ENCODE measurements at regions not wholly inside any gene's neighbourhood (a gene's known extent, or its start where the extent isn't known, plus 50 kb on each side); places are given as distances from the start of the nearest gene placed in this dataset.

GRCh38 chr10:31630861-31631567 is 297.6 kb downstream of the ARHGAP12 start:
- no peak for TF ChIP-seq CTCF (IDR thresholded peaks at IDR 0.05; ENCODE audit: insufficient read depth, low read length, poor library complexity, severe bottlenecking)
- no peak for DNase-seq (ENCODE audit: low read depth)
- no peaks in the 10 kb centered on the region for H3K27me3 ChIP-seq (ENCODE audit: control insufficient read depth, insufficient read depth, low read length)
- H3K36me3 ChIP-seq (ENCODE audit: control insufficient read depth, insufficient read depth, low read length), result no peaks in the 10 kb centered on the region
- no peak overlapping the region for H3K4me3 ChIP-seq (ENCODE audit: low read depth, low read length)

GRCh38 chr10:31625566-31625965 is 303.1 kb downstream of the ARHGAP12 start:
- no peaks in the 10 kb centered on the region for H3K36me3 ChIP-seq (ENCODE audit: control insufficient read depth, insufficient read depth, low read length)
- DNase-seq (ENCODE audit: low read depth), result no peak
- no peaks in the 10 kb centered on the region for H3K27me3 ChIP-seq (ENCODE audit: control insufficient read depth, insufficient read depth, low read length)
- no peak for TF ChIP-seq CTCF (IDR thresholded peaks at IDR 0.05; ENCODE audit: insufficient read depth, low read length, poor library complexity, severe bottlenecking)
- no peak overlapping the region for H3K4me3 ChIP-seq (ENCODE audit: low read depth, low read length)

GRCh38 chr10:31624611-31625010 is 304.0 kb downstream of the ARHGAP12 start:
- DNase-seq (ENCODE audit: low read depth), result no peak
- TF ChIP-seq CTCF (IDR thresholded peaks at IDR 0.05; ENCODE audit: insufficient read depth, low read length, poor library complexity, severe bottlenecking), result no peak
- no peak overlapping the region for H3K4me3 ChIP-seq (ENCODE audit: low read depth, low read length)
- H3K36me3 ChIP-seq (ENCODE audit: control insufficient read depth, insufficient read depth, low read length), result no peaks in the 10 kb centered on the region
- no peaks in the 10 kb centered on the region for H3K27me3 ChIP-seq (ENCODE audit: control insufficient read depth, insufficient read depth, low read length)

GRCh38 chr10:31623947-31624346 is 304.7 kb downstream of the ARHGAP12 start:
- TF ChIP-seq CTCF (IDR thresholded peaks at IDR 0.05; ENCODE audit: insufficient read depth, low read length, poor library complexity, severe bottlenecking), result no peak
- no peak overlapping the region for H3K4me3 ChIP-seq (ENCODE audit: low read depth, low read length)
- no peaks in the 10 kb centered on the region for H3K36me3 ChIP-seq (ENCODE audit: control insufficient read depth, insufficient read depth, low read length)
- DNase-seq (ENCODE audit: low read depth), result no peak
- H3K27me3 ChIP-seq (ENCODE audit: control insufficient read depth, insufficient read depth, low read length), result no peaks in the 10 kb centered on the region

GRCh38 chr10:31623466-31623865 is 304.4 kb downstream of the ZEB1 start:
- H3K4me3 ChIP-seq (ENCODE audit: low read depth, low read length), result no peak overlapping the region
- no peak for TF ChIP-seq CTCF (IDR thresholded peaks at IDR 0.05; ENCODE audit: insufficient read depth, low read length, poor library complexity, severe bottlenecking)
- no peak for DNase-seq (ENCODE audit: low read depth)
- no peaks in the 10 kb centered on the region for H3K36me3 ChIP-seq (ENCODE audit: control insufficient read depth, insufficient read depth, low read length)
- H3K27me3 ChIP-seq (ENCODE audit: control insufficient read depth, insufficient read depth, low read length), result no peaks in the 10 kb centered on the region

GRCh38 chr10:31622978-31623377 is 304.0 kb downstream of the ZEB1 start:
- no peaks in the 10 kb centered on the region for H3K27me3 ChIP-seq (ENCODE audit: control insufficient read depth, insufficient read depth, low read length)
- H3K4me3 ChIP-seq (ENCODE audit: low read depth, low read length), result no peak overlapping the region
- TF ChIP-seq CTCF (IDR thresholded peaks at IDR 0.05; ENCODE audit: insufficient read depth, low read length, poor library complexity, severe bottlenecking), result no peak
- no peak for DNase-seq (ENCODE audit: low read depth)
- H3K36me3 ChIP-seq (ENCODE audit: control insufficient read depth, insufficient read depth, low read length), result no peaks in the 10 kb centered on the region

Data from kidney epithelial cell (primary cell).